ENCODE measurements at regions not wholly inside any gene's neighbourhood (a gene's known extent, or its start where the extent isn't known, plus 50 kb on each side); places are given as distances from the start of the nearest gene placed in this dataset.

GRCh38 chr20:24833592-24833991, 115.5 kb upstream of the CST7 start:
- H3K27ac Mint-ChIP-seq: no peak overlapping the region
- no peaks in the 10 kb centered on the region for H3K36me3 ChIP-seq (ENCODE audit: insufficient read depth, low read length)
- no peak overlapping the region for H3K27ac ChIP-seq (ENCODE audit: low read depth, low read length)
- H3K27me3 Mint-ChIP-seq: peaks cover 0 to 3% of the 10 kb centered on the region in 2 donors
- peaks cover 0 to 2% (median 0%) of the 10 kb centered on the region in 5 donors for H3K9me3 Mint-ChIP-seq
- H3K4me1 ChIP-seq (ENCODE audit: insufficient read depth, low read length): no peaks in the 10 kb centered on the region
- H3K9me3 ChIP-seq (ENCODE audit: low read length): no peaks in the 10 kb centered on the region
- DNase-seq: no peak
- H3K4me3 Mint-ChIP-seq: no peak overlapping the region
- no peak overlapping the region for H3K4me3 ChIP-seq (ENCODE audit: low read length)
- no peaks in the 10 kb centered on the region for H3K4me1 Mint-ChIP-seq
- H3K36me3 Mint-ChIP-seq: no peaks in the 10 kb centered on the region
- ChIA-PET POLR2A (no interaction called here), CTCF (no interaction called here)
- no peaks in the 10 kb centered on the region for H3K27me3 ChIP-seq (ENCODE audit: insufficient read depth, low read length, poor library complexity, severe bottlenecking)

DNA sequence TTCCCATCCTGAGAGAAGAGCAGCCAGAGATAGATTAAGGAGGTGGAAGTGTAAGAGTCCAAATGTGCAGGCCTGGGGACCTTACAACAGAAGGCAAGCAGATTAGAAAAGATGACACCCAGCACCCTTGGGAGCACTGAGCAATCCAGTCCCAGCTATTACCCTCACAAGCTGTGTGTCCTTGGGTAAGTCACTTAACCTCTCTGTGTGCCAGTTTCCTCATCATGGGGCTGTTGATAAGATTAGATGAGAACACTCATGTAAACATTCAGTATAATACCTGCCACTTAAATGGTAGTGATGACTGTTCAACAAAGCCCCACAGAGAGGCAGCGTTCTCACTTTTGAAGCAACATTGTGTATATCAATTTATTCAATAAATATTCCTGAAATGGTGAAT, 114.8 kb upstream of the CST7 start:
- Histone ChIP-seq H3K4me3 (ENCODE audit: low read length) (no peak overlapping the region), H3K4me1 (ENCODE audit: insufficient read depth, low read length) (no peaks in the 10 kb centered on the region), H3K9me3 (ENCODE audit: low read length) (no peaks in the 10 kb centered on the region), H3K27me3 (ENCODE audit: insufficient read depth, low read length, poor library complexity, severe bottlenecking) (no peaks in the 10 kb centered on the region), H3K36me3 (ENCODE audit: insufficient read depth, low read length) (no peaks in the 10 kb centered on the region), H3K27ac (ENCODE audit: low read depth, low read length) (no peak overlapping the region)
- ChIA-PET POLR2A (no interaction called here), CTCF (no interaction called here)
- H3K27me3 Mint-ChIP-seq: no peaks in the 10 kb centered on the region
- H3K4me3 Mint-ChIP-seq: no peak overlapping the region
- H3K27ac Mint-ChIP-seq: no peak overlapping the region
- peaks cover 0 to 2% (median 0%) of the 10 kb centered on the region in 5 donors for H3K9me3 Mint-ChIP-seq
- H3K4me1 Mint-ChIP-seq: no peaks in the 10 kb centered on the region
- DNase-seq: no peak
- no peaks in the 10 kb centered on the region for H3K36me3 Mint-ChIP-seq

DNA sequence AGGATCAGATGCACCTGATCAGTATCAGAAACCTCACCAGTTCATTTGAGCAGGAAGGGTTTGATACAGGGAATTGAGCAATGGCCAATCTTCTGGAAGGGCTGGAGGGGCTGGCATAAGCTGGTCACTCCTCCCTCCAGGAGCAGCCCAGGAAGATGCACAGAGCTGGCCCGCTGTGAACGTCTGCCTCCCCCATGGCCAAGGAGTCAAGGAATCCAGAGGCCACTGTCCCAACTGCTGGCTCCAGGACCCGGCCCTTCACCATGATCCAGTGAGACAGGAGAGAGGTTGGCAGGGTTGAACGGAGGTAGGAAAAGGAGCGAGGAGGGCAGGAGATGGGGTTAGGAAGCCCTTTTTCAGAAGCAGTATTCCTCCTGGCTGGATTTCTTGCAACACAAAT, 113.9 kb upstream of the CST7 start:
- Mint-ChIP-seq H3K9me3 (peaks cover 0 to 2% (median 0%) of the 10 kb centered on the region in 5 donors), H3K4me1 (no peaks in the 10 kb centered on the region), H3K27me3 (peaks cover 0 to 3% of the 10 kb centered on the region in 2 donors), H3K4me3 (no peak overlapping the region), H3K27ac (no peak overlapping the region), H3K36me3 (no peaks in the 10 kb centered on the region)
- ChIA-PET CTCF (no interaction called here), POLR2A (no interaction called here)
- Histone ChIP-seq H3K4me1 (ENCODE audit: insufficient read depth, low read length) (no peaks in the 10 kb centered on the region), H3K27me3 (ENCODE audit: insufficient read depth, low read length, poor library complexity, severe bottlenecking) (no peaks in the 10 kb centered on the region), H3K27ac (ENCODE audit: low read depth, low read length) (no peak overlapping the region), H3K9me3 (ENCODE audit: low read length) (no peaks in the 10 kb centered on the region), H3K4me3 (ENCODE audit: low read length) (no peak overlapping the region), H3K36me3 (ENCODE audit: insufficient read depth, low read length) (no peaks in the 10 kb centered on the region)
- no peak for DNase-seq

GRCh38 chr20:24836041-24836533, 113.0 kb upstream of the CST7 start:
- no peaks in the 10 kb centered on the region for H3K36me3 Mint-ChIP-seq
- H3K36me3 ChIP-seq (ENCODE audit: insufficient read depth, low read length): no peaks in the 10 kb centered on the region
- ChIA-PET CTCF (no interaction called here), POLR2A (no interaction called here)
- no peaks in the 10 kb centered on the region for H3K9me3 Mint-ChIP-seq
- DNase-seq: no peak
- H3K9me3 ChIP-seq (ENCODE audit: low read length): no peaks in the 10 kb centered on the region
- H3K4me1 ChIP-seq (ENCODE audit: insufficient read depth, low read length): no peaks in the 10 kb centered on the region
- no peaks in the 10 kb centered on the region for H3K27me3 ChIP-seq (ENCODE audit: insufficient read depth, low read length, poor library complexity, severe bottlenecking)
- H3K27ac Mint-ChIP-seq: peak overlapping the region in 1 of 8 donors; percentile 84
- no peak overlapping the region for H3K4me3 Mint-ChIP-seq
- no peaks in the 10 kb centered on the region for H3K4me1 Mint-ChIP-seq
- H3K27ac ChIP-seq (ENCODE audit: low read depth, low read length): no peak overlapping the region
- H3K27me3 Mint-ChIP-seq: peaks cover 0 to 8% of the 10 kb centered on the region in 2 donors
- no peak overlapping the region for H3K4me3 ChIP-seq (ENCODE audit: low read length)

GRCh38 chr20:24836661-24837299, 112.3 kb upstream of the CST7 start:
- H3K9me3 ChIP-seq (ENCODE audit: low read length): no peaks in the 10 kb centered on the region
- H3K9me3 Mint-ChIP-seq: no peaks in the 10 kb centered on the region
- no peaks in the 10 kb centered on the region for H3K36me3 Mint-ChIP-seq
- H3K4me1 ChIP-seq (ENCODE audit: insufficient read depth, low read length): no peaks in the 10 kb centered on the region
- no peaks in the 10 kb centered on the region for H3K4me1 Mint-ChIP-seq
- no peaks in the 10 kb centered on the region for H3K27me3 ChIP-seq (ENCODE audit: insufficient read depth, low read length, poor library complexity, severe bottlenecking)
- H3K4me3 ChIP-seq (ENCODE audit: low read length): no peak overlapping the region
- H3K27ac ChIP-seq (ENCODE audit: low read depth, low read length): no peak overlapping the region
- peaks cover 0 to 11% of the 10 kb centered on the region in 2 donors for H3K27me3 Mint-ChIP-seq
- no peak overlapping the region for H3K27ac Mint-ChIP-seq
- H3K36me3 ChIP-seq (ENCODE audit: insufficient read depth, low read length): no peaks in the 10 kb centered on the region
- no peak for DNase-seq
- H3K4me3 Mint-ChIP-seq: no peak overlapping the region
- CTCF ChIA-PET: no interaction called here
- POLR2A ChIA-PET: no interaction called here

GRCh38 chr20:24837781-24838450, 111.2 kb upstream of the CST7 start:
- no peaks in the 10 kb centered on the region for H3K9me3 Mint-ChIP-seq
- H3K4me1 Mint-ChIP-seq: no peaks in the 10 kb centered on the region
- H3K27ac Mint-ChIP-seq: no peak overlapping the region
- CTCF ChIA-PET: no interaction called here
- POLR2A ChIA-PET: no interaction called here
- Histone ChIP-seq H3K4me1 (ENCODE audit: insufficient read depth, low read length) (no peaks in the 10 kb centered on the region), H3K27ac (ENCODE audit: low read depth, low read length) (no peak overlapping the region), H3K27me3 (ENCODE audit: insufficient read depth, low read length, poor library complexity, severe bottlenecking) (no peaks in the 10 kb centered on the region), H3K9me3 (ENCODE audit: low read length) (no peaks in the 10 kb centered on the region), H3K36me3 (ENCODE audit: insufficient read depth, low read length) (no peaks in the 10 kb centered on the region), H3K4me3 (ENCODE audit: low read length) (no peak overlapping the region)
- H3K4me3 Mint-ChIP-seq: no peak overlapping the region
- DNase-seq: no peak
- H3K36me3 Mint-ChIP-seq: no peaks in the 10 kb centered on the region
- H3K27me3 Mint-ChIP-seq: peaks cover 0 to 11% of the 10 kb centered on the region in 2 donors

DNA sequence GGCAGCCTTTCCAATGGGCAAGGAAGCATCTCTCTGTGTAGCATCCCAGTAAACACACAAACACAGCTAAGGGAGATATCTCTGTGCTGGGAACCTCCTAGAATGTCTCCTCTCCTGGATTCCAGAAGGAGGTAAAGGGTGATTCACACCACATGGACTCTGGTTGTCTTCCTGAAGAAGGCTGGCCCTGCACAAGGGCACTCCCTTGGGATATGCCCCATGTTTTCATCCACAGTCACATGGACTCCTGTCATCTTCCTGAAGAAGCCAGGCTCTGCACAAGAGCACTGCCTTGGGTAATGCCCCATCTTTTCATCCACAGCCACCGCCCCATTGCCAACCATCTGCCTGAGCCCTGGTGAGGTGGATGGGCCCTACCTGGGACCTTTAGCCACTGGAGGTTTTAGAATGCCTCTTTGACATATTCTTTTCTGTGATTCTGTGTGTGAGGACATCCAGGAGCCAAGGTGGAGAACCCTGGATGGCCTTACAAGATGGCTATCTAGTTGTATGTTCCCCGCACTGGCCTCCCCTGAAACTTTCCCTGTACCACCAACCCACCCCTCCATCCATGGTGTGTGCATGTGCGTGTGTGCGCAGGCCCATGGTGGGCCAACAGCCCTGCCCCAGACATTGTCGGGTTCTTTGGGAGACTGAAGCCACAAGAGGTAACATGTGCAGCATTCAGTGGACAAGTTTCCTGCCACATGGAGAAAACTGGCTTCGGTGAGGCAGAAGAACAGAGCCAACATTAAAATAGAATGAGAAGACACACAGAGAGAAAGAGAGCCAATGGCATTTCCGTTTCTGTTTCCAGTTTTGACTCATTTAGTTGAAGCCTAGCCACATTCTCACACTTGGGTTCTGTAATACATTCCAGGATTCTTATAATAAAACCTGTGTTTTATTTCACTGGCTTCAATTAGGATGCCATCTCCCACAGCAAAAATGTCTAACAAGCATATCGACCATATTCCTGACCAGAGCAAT, 110.2 kb upstream of the CST7 start:
- ChIA-PET POLR2A (no interaction called here), CTCF (no interaction called here)
- Histone ChIP-seq H3K27ac (ENCODE audit: low read depth, low read length) (no peak overlapping the region), H3K4me3 (ENCODE audit: low read length) (no peak overlapping the region), H3K4me1 (ENCODE audit: insufficient read depth, low read length) (no peaks in the 10 kb centered on the region), H3K36me3 (ENCODE audit: insufficient read depth, low read length) (no peaks in the 10 kb centered on the region), H3K9me3 (ENCODE audit: low read length) (no peaks in the 10 kb centered on the region), H3K27me3 (ENCODE audit: insufficient read depth, low read length, poor library complexity, severe bottlenecking) (no peaks in the 10 kb centered on the region)
- Mint-ChIP-seq H3K4me1 (no peaks in the 10 kb centered on the region), H3K27me3 (peaks cover 0 to 11% of the 10 kb centered on the region in 2 donors), H3K4me3 (no peak overlapping the region), H3K27ac (peak overlapping the region in 1 of 8 donors; percentile 48), H3K9me3 (no peaks in the 10 kb centered on the region), H3K36me3 (no peaks in the 10 kb centered on the region)
- no peak for DNase-seq

DNA sequence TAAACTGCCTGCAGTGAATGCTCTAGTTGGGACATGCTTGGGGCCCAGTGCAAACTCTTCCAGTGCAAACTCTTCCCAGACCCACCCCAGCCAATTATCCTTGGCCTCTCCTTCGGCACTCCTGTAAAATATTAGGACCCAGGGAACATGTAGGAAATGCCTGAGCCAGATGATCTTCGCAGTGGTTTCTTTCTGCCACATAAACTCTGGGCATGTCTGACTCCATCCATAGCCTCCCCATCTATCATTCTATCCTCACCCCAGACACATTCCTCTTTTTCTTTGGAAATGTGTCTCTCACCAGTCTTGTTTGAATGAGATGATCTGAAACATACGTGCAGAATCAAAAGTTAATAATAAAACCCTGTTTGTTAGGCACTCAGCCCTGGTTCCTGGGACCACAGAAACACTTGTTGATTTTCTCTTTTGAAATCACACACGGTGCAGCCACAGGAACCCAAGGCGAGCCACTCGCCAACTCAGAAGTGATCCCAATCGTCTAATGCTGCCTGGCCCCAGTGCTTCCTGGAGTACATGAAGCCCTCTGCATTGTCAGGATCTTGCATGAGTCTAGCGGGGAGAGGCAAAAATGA, 108.9 kb upstream of the CST7 start:
- Histone ChIP-seq H3K36me3 (ENCODE audit: insufficient read depth, low read length) (no peaks in the 10 kb centered on the region), H3K9me3 (ENCODE audit: low read length) (no peaks in the 10 kb centered on the region), H3K4me3 (ENCODE audit: low read length) (no peak overlapping the region), H3K4me1 (ENCODE audit: insufficient read depth, low read length) (no peaks in the 10 kb centered on the region), H3K27ac (ENCODE audit: low read depth, low read length) (no peak overlapping the region), H3K27me3 (ENCODE audit: insufficient read depth, low read length, poor library complexity, severe bottlenecking) (no peaks in the 10 kb centered on the region)
- no peaks in the 10 kb centered on the region for H3K36me3 Mint-ChIP-seq
- ChIA-PET POLR2A (no interaction called here), CTCF (no interaction called here)
- DNase-seq: no peak
- no peaks in the 10 kb centered on the region for H3K4me1 Mint-ChIP-seq
- no peak overlapping the region for H3K4me3 Mint-ChIP-seq
- H3K9me3 Mint-ChIP-seq: no peaks in the 10 kb centered on the region
- peaks cover 0 to 11% of the 10 kb centered on the region in 2 donors for H3K27me3 Mint-ChIP-seq
- no peak overlapping the region for H3K27ac Mint-ChIP-seq
